ENCODE measurements at regions not wholly inside any gene's neighbourhood (a gene's known extent, or its start where the extent isn't known, plus 50 kb on each side); places are given as distances from the start of the nearest gene placed in this dataset.

GRCh38 chr6:99838607-99839006 is 155.4 kb downstream of the MCHR2 start:
- no peak for TF ChIP-seq ZFP30 (CRISPR knock-in tag; IDR thresholded peaks at IDR 0.05)
- no peak for TF ChIP-seq ZFP3 (CRISPR knock-in tag; IDR thresholded peaks at IDR 0.05)
- no peak for TF ChIP-seq ARNTL (CRISPR knock-in tag; IDR thresholded peaks at IDR 0.05; ENCODE audit: borderline replicate concordance, low read depth)
- TF ChIP-seq CREB5 (CRISPR knock-in tag; IDR thresholded peaks at IDR 0.05; ENCODE audit: low read depth), result no peak

Data from SK-N-SH treated with all-trans-retinoic acid at 6 μM for 48 hours (cell line).